GM06990 (cell line): ENCODE measurements at regions not wholly inside any gene's neighbourhood (a gene's known extent, or its start where the extent isn't known, plus 50 kb on each side); places are given as distances from the start of the nearest gene placed in this dataset.

Experiments
- DNase-seq: peaks from one replicate; pipeline ENCODE4 v3.0.0-alpha.2; 2011; ENCODE audit not compliant: insufficient read length; ENCODE audit errors: extremely low read depth
- H3K27me3 ChIP-seq: replicated peaks from 2 replicates; pipeline ENCODE4 v1.6.0; 2011; ENCODE audit warnings: low read length; ENCODE audit not compliant: control insufficient read depth, insufficient read depth
- H3K36me3 ChIP-seq: 2 replicates; pipeline ENCODE4 v1.5.1; 2011; ENCODE audit warnings: low read length; ENCODE audit not compliant: control insufficient read depth, insufficient read depth
- H3K4me3 ChIP-seq: replicated peaks from 2 replicates; pipeline ENCODE4 v1.5.1; 2011; ENCODE audit warnings: low read depth, mild to moderate bottlenecking, control low read depth, low read length
- TF ChIP-seq, protein P1 (sequence below): IDR thresholded peaks from 2 replicates; pipeline ENCODE4 v1.5.1; 2011; ENCODE audit warnings: low read length, control low read depth, mild to moderate bottlenecking, inconsistent platforms; ENCODE audit not compliant: insufficient read depth, poor library complexity, severe bottlenecking

DNA sequence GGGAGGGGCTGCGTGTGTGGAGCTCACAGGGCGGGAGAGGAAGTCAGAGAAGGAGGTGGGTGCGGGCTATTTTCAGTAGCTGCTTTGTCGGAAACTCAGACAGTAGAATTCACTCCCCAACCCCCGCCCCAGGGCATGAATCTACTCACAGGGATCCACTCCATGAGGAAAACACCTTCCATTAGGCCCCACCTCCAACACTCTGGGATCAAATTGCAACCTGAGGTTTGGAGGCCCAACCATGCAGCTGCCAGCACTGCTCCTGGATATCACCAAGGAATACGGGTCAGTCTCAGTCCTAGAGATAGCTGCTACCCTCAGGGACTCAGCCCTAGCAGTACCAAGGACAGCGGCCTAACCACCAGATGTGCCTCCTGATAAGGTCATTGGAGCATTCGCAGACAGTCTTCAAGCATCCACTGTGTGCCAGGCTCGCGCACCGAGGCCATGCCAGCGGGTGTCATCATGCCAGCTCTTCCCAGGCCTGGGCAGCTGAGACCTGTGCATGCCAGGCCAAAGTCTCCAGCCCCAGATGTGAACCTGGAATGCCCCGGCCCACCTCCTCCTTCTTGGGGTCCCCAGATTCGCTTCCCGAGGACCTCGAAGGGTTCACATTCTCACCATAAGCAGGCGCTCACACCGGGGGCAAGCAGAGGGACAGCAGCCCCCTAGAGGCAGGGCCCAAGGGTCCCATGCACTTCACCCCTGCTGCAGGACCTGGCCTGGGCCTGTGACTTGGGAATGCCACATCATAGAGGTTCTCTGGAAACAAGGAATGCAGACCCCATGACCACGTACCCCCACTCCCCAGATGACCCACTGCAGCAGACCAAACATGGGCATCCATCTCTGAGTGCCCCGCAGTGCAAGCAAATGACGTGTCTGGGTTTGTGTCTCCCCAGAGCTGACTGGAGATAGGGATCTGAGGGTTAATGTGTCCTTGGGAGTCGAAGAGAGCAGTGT, 102.3 kb downstream of the ADRA2C start:
- Histone ChIP-seq H3K4me3 (no peak overlapping the region), H3K36me3 (no peaks in the 10 kb centered on the region), H3K27me3 (no peaks in the 10 kb centered on the region)
- TF ChIP-seq, protein P1, sequence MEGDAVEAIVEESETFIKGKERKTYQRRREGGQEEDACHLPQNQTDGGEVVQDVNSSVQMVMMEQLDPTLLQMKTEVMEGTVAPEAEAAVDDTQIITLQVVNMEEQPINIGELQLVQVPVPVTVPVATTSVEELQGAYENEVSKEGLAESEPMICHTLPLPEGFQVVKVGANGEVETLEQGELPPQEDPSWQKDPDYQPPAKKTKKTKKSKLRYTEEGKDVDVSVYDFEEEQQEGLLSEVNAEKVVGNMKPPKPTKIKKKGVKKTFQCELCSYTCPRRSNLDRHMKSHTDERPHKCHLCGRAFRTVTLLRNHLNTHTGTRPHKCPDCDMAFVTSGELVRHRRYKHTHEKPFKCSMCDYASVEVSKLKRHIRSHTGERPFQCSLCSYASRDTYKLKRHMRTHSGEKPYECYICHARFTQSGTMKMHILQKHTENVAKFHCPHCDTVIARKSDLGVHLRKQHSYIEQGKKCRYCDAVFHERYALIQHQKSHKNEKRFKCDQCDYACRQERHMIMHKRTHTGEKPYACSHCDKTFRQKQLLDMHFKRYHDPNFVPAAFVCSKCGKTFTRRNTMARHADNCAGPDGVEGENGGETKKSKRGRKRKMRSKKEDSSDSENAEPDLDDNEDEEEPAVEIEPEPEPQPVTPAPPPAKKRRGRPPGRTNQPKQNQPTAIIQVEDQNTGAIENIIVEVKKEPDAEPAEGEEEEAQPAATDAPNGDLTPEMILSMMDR = no peak
- DNase-seq = no peak

- no peaks in the 10 kb centered on the region for H3K36me3 ChIP-seq
- H3K27me3 ChIP-seq = no peaks in the 10 kb centered on the region
- no peak for DNase-seq
- TF ChIP-seq, protein P1 = no peak
- H3K4me3 ChIP-seq = no peak overlapping the region
Observed at GRCh38 chr4:3869174-3869572, 103.0 kb downstream of the ADRA2C start.

GRCh38 chr4:3869661-3870566, 103.7 kb downstream of the ADRA2C start:
- no peaks in the 10 kb centered on the region for H3K36me3 ChIP-seq
- TF ChIP-seq, protein P1 = no peak
- no peak for DNase-seq
- no peak overlapping the region for H3K4me3 ChIP-seq
- no peaks in the 10 kb centered on the region for H3K27me3 ChIP-seq

DNA sequence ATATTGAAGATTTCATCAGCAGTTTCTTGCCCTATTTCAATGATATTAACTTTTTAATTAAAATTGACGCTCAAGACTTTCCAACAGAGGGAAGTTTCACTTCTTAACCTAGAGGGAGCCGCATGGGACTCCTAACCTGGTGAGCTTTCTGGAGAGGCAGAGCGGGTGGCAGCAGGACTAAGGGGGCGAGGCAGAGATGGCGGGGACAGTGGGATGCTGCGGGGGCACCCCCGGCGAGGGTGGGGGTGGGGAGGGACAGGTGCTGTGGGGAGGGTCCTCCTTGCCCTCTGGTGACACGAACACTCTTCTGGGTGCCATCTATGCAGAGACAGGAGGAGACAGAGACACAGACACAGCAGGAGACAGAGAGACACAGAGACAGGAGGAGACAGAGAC, 104.4 kb downstream of the ADRA2C start:
- TF ChIP-seq, protein P1 = no peak
- DNase-seq = no peak
- H3K36me3 ChIP-seq = no peaks in the 10 kb centered on the region
- no peak overlapping the region for H3K4me3 ChIP-seq
- H3K27me3 ChIP-seq = no peaks in the 10 kb centered on the region

DNA sequence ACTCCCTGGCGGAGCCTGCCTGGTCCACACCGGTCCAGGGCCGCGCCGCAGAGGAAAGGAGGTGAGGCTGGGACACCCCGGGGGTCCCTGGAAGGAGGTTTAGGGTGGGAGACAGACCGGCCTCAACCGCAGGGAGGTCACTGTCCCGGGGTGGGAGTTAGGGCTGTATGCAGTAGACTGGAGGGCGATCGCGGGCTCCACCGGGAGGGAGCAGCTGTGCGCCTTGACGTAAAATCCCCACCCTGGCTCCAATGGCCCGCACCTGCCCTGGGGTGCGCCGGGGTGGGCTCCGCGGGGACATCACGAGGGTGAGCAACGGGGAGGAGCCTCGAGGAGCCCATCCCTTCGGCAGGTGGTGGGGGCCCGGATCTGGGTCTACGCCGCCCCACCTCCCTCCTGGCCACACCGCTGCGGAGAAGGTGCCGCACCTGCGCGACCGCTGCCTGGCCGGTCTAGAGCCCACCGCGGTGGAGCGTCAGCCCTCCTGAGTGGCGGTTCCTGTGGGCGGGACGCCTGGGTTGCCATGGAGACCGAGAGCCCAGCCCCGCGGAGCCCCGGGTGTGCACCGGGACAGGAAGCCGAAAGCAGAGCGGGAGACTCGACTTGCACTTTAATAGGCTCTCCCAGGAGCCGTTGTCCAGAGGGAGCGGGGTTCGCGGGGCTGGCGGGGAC, 105.1 kb downstream of the ADRA2C start:
- Histone ChIP-seq H3K4me3 (no peak overlapping the region), H3K36me3 (no peaks in the 10 kb centered on the region), H3K27me3 (no peaks in the 10 kb centered on the region)
- no peak for DNase-seq
- TF ChIP-seq, protein P1 = no peak
